NCI-H510A (cell line): ENCODE measurements at regions not wholly inside any gene's neighbourhood (a gene's known extent, or its start where the extent isn't known, plus 50 kb on each side); places are given as distances from the start of the nearest gene placed in this dataset.

Experiments used
- DNase-seq: peaks from one replicate; lab custom pipeline; 2025; lab: John Stamatoyannopoulos, UW

- DNase-seq, result no peak
Observed at GRCh38 chrX:6906608-6907007, 240.9 kb upstream of the STS start.

DNA sequence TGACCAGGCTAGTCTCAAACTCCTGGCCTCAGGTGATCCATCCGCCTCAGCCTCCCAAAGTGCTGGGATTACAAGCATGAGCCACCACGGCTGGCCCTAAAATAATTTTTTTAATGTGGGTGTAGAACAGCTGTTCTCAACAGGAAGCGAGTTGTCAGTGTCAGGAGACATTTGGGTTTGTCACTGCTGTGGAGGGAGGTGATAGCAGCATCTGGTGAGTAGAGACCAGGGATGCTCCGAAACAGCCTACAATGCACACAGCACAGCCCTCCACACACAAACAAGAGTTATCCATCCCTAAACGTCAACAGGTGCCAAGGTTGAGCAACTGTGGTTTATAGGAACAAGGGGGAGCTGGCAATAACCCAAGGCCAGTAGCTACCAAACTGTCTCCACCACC is 243.4 kb upstream of the STS start:
- DNase-seq, result no peak

GRCh38 chrX:6898371-6898770 is 249.1 kb upstream of the STS start:
- DNase-seq, result no peak

DNA sequence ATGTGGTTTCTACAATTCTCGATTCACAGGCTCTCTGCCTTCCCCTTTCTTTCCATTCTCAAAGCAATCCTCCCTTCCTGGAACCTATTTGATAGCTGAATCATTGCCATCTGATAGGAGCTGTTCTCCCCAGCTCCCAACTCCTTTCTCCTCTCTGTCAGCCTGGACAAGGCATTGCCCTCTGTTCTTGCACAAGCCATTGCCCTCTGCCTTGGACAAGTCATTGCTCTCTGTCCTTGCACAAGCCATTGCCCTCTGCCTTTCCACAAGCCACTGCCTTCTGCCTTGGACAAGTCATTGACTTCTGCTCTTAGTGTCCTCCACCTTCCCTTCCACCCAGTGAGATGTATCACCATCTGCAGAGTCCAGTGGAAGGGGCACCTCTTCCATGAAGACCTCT is 256.1 kb upstream of the STS start:
- no peak for DNase-seq

GRCh38 chrX:6890544-6891261 is 256.8 kb upstream of the STS start:
- DNase-seq, result no peak

GRCh38 chrX:6885909-6886308 is 261.6 kb upstream of the STS start:
- no peak for DNase-seq

- no peak for DNase-seq
Observed at GRCh38 chrX:6885396-6885795, 262.1 kb upstream of the STS start.

DNA sequence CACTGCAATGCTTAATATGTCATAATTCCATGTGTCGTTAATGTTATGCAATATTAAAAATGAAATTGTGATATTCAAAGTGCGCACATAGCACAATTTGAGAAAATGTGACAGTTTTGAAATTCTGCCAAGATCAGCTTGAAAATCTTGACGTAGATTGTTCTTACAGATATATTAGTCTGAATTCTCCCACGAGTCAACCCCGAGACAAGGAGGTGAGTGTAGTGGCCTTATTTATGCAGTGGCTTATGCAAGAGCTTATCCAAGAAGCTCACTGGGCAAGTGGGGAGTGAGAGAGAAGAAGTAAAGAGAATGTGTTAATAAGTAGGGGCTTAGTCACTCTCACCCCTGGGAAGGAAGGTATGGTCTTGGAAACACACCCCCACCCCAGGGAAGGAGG is 286.1 kb upstream of the STS start:
- no peak for DNase-seq

DNA sequence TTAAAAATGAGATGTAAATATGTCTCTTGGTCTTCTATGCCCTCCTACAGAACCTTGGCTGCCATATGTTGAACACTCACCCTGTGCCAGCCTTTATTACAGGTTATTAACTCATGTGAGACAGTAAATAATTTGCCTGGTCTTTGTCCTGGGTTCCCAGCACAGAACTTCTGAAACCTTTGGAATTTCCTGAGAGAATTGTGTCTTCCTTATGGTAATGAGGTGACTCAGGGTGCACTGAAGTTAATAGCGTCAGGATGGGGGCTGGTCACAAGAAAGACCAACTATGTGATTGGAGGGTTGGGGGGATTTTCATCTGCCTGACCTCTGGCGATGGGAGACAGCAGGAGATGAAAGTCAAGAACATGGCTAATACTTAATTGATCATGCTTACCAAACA is 289.8 kb upstream of the STS start:
- DNase-seq, result no peak

DNA sequence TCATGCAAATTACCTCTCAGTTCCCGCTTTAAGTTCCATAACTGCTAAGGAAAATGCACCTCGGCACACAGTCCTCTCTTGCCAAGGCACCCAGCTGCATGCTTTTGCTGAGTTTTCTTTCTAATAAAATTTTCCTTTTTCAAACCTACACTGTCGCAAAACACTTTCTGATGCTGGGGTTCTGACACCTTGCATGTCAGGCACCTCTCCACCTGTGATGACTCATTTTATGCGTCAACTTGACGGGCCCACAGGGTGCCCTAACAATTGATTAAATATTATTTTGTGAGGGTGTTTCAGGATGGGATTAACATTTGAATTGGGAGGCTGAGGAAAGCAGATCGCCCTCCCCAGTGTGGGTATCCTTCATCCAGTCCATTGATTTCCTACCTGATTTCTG is 291.0 kb upstream of the STS start:
- no peak for DNase-seq

- no peak for DNase-seq
Observed at GRCh38 chrX:6852869-6853268, 294.6 kb upstream of the STS start.

DNA sequence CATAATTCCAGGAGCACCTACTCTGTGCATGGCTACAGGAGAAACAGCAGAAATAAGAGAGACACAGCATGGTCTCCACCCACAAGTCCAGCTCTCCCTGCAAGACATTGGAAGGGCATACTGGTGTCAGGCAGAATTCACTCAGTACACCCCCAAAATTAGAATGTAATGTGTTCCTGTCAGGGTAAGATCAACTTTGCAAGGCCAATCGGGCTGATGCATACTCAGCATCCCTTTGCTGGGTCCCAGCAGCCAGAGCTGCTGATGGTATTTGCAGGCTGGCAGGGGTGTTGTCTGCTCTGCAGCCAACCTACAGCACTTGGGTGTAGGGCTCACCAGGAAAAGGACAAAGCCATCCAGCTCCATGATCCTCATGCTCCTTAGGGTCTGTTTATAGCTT is 295.4 kb upstream of the STS start:
- no peak for DNase-seq

GRCh38 chrX:6851140-6851539 is 296.4 kb upstream of the STS start:
- DNase-seq, result no peak

- DNase-seq, result no peak
Observed at GRCh38 chrX:6849716-6850414, 297.6 kb upstream of the STS start.

- no peak for DNase-seq
Observed at GRCh38 chrX:6832619-6833018, 297.7 kb upstream of the VCX3A start.

DNA sequence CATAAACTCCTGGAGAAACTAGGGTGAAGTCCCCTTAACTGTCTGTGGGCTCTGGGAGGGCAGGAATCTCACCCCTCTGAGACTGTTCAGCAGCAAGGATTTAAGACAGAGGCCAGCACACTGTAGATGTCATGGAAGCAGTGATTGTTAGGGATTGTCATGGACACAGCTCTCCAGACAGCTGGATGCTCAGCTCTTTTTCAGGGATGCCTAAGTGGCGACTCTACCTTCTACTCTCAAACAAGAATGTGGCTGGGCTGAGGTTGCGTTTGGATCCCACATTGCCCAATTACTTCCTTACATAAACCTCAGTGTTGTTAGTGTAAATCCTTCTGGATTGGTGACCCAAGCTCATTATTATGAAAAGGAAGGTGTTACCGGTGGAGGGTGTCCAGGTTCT is 291.9 kb upstream of the VCX3A start:
- DNase-seq, result no peak

- DNase-seq, result no peak
Observed at GRCh38 chrX:6821730-6822129, 286.8 kb upstream of the VCX3A start.

- no peak for DNase-seq
Observed at GRCh38 chrX:6813836-6814370, 279.0 kb upstream of the VCX3A start.

DNA sequence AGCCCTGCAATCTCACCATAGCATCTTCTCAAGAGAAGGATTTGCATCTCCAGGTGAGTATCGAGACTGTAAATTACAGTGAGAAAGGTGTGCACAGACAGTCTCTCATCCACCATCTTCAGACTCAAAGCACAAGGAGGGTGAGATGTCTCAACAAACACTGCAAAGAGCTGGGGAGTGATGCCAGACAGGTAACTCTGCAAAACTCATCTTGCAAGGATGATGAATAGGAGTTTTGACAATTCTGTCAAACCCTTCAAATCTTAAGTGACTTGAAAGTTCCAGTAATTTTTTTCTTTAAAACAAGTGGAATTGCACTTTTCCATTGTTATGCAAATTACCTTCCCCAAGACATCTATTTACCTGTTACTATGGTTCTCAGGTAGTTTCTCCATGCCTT is 277.2 kb upstream of the VCX3A start:
- DNase-seq, result no peak

GRCh38 chrX:6810776-6811175 is 275.9 kb upstream of the VCX3A start:
- no peak for DNase-seq

DNA sequence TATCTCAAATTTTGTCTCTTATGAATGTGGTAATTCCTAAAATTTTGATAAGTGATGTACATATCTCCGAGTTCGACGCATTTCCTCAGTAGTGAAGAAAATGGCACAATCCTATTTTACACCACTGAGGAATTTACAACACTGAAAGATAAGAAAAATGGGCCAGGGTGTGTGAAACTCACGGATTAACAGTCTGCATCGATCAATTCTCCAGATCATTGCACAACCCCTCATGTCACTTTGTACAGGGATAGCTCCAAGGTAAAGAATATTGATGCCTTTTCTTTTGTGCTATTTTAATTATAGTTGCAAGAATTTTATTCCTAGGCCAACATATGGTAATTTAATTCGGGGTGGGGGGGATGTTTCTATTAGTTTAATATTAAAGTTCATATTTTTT is 268.7 kb upstream of the VCX3A start:
- no peak for DNase-seq

- DNase-seq, result no peak
Observed at GRCh38 chrX:6793000-6793399, 258.1 kb upstream of the VCX3A start.

DNA sequence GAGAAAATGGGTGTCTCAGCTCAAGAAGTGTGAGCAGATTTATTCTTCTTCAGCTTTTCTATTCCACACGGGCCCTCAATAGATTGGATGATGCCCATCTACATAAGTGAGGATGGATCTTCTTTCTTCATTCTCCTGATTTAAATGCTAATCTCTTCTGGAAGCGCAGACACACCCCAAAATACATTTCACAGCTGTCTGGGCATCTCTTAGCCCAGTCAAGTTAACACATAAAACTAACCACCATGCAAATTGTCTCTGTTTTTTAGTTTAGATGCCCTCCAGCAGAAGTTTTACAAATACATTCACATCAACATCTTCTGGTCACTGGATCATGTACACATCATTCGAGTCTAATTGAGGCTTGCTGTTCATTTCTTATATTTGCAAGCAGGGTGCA is 249.0 kb upstream of the VCX3A start:
- no peak for DNase-seq

DNA sequence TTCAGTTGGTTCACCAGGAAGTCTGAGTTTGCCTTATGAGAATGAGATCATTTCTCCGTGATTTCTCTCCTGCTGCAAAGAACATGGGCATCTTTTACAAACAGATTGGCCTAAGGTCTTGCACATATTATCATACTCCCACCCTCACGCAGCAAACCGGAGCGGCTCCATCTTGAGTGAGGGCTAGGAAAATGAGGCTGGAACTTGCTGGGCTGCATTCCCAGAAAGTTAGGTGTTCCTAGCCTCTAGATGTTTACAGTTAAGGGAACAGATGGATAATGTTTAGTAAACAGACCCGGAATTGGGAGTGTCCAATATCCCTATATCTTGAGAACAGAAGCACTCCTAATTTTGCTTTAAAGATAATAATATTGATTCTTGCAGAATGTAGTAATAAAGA is 247.9 kb upstream of the VCX3A start:
- DNase-seq, result no peak
